ENCODE measurements at regions not wholly inside any gene's neighbourhood (a gene's known extent, or its start where the extent isn't known, plus 50 kb on each side); places are given as distances from the start of the nearest gene placed in this dataset.
"Not testable (repeated sequence)": the region's sequence is repeated elsewhere in the genome, so short reads cannot be mapped to it uniquely, and the experiment has no call there.

DNA sequence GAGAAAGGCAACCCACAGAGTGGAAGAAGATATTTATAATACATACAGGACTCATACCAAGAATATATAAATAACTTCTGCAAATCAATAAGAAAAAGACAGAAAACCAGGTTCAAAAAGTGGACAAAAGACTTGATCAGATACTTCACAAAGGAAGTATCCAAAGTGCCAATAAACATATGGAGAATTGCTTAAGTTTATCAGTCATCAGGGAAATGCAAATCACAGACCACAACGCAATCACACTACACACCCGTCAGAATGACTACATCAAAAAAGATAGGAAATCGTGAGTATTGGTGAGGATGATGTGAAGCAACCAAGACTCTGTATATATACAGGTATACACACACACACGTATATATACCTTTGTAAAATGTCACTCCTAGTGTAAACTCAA lies 180.6 kb downstream of the FAM43A start:
- DNase-seq (ENCODE audit: low read depth), result no peak

DNA sequence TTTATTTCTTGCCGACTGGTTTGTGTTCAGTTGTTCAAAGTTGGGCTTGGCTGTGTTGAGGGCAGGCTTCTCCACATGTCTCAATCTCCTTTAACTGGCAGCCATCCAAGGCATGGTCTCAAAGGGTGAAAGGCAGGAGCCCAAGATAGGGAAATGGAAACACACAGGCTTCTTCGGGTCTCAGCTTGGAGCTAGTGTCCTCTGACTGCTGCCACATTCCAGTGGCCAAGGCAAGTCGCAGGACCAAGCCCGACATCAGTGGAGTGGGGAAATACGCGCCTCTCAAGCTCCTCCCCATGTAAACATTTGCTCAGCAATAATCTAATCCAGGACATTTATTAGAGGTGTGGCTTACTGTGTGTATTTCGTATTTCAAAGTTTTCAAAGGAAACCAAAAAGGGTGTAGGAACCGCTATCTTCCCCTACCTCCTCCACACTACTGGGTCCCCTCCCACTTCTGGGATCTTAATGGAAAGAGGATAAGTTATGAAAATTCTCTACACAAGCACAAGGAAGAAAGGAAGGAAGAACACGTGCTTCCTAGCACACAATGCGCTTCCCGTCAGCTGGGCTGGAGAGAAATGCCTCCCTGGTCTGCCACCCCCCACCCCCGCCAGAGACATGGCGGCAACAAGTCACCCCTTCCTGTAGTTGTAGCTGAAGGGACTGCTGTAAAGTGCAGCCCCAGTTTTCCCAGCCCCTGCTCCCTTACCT lies 181.7 kb downstream of the FAM43A start:
- DNase-seq (ENCODE audit: low read depth), result no peak

DNA sequence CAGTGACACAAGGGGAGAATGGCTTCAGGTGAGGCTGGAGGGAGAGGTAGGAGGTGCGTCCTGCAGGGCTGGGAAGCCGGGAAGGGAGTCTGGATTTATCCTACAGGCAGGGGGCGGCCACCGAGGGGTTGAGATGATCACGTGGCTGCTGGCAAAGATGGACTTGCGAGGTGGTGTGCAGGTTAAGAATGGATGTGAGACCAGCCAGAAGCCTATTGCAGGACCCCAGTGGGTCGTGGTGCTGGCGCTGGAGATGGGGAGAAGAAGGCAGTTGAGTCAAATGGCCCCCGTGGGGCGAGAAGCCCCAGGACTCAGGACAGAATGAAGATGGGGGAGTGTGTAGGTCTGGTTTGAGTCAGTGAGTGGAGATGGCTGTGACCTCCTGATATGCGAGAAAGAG lies 183.1 kb downstream of the FAM43A start:
- no peak for DNase-seq (ENCODE audit: low read depth)

DNA sequence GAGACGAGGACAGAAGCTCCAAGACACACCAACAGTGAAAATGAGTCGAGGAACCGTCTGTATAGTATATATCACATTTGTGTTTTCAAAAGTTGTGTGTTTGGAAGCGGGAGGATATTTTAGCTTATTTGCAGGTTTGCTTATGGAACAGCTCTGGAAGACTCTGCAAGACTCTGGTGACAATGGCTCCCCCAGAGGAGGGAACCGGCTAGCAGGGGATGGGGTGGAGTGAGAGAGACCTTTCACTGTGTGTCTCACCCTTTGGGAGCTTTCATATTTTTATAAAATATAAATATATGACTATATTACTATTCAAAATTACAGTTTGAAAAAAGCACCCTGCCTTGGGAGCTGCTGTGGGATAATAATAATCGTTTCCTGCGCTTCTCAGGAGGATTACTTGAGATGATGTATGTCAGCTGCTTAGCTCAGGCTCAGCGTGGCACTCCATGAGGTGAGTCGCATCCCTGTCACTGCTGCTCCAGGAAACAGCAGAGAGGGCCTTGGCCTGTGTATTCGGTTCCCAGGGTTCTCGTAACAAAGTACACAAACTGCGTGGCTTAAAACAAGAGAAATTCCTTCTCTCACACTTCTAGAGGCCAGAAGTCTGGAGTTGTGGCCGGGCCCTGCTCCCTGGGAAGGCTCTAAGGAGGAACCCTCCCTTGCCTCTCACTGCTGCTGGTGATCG lies 183.9 kb downstream of the FAM43A start:
- peak; percentile 39 for DNase-seq (ENCODE audit: low read depth)

DNA sequence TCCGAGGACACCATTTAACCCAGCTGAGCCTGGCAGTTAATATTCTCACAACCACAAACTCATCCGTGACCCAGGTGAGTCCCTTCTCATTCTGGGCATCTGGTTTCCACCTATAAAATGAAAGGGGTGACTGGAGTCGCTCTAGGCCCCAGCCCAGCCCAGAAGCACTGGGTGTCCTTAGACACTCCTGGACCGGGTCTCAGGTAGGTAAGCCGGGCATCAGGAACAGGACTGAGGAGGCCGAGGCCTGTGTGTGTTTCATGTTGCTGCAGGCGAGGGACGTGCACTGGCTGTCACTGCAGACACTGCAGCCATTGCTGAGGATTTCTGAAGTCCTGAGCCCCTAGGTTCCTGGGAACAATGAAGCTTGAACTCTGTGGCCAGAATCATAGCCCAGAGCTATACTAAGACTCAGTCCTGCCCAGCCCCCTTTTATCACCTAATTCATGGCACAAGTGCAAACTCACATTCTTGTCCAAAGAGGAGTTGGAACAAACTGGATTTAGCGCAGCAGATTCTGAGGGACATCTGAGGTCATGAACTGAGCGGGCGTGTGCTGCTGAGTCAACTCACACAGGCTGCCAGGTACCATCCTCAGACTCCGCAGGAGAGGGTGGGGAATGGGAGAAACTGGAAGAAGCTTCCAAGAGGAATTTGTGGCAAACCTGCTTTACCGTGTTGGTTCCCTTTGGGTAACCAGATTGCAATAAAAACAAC lies 184.9 kb downstream of the FAM43A start:
- DNase-seq (ENCODE audit: low read depth), result no peak

DNA sequence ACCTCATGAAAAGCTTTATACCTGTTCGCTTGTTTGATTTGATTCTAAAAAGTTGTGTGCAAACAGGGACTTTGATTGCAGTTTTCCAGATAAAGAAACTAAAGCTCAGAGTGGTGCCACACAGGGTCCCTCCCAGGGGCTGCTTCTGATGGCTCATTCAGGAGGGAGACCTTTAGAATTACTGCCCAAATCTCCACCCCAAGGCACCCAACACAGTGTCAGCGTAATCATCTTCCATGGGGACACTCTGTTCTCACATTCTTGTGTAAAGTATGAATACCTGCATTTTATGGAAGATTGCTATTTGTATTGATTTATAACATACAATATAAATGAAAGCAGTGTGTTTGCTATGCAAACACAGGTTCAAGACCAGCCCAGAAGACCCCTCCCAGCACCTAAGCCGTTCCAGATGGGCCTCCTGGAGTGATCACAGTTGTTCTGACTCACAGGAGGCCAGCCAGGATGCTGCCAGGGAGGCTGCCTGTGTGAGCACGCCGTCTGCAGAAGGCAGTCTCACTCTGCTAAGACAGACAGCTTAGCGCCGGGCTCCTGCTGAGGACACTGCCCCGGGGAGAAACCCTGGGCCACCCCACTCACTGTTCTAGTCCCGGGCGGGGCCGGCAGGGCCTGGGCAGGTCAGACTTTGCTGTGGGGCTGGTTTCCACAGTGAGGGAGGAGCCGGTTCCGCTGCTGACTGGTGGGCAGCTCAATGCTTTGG lies 185.6 kb downstream of the FAM43A start:
- DNase-seq (ENCODE audit: low read depth), result peak; percentile 46

DNA sequence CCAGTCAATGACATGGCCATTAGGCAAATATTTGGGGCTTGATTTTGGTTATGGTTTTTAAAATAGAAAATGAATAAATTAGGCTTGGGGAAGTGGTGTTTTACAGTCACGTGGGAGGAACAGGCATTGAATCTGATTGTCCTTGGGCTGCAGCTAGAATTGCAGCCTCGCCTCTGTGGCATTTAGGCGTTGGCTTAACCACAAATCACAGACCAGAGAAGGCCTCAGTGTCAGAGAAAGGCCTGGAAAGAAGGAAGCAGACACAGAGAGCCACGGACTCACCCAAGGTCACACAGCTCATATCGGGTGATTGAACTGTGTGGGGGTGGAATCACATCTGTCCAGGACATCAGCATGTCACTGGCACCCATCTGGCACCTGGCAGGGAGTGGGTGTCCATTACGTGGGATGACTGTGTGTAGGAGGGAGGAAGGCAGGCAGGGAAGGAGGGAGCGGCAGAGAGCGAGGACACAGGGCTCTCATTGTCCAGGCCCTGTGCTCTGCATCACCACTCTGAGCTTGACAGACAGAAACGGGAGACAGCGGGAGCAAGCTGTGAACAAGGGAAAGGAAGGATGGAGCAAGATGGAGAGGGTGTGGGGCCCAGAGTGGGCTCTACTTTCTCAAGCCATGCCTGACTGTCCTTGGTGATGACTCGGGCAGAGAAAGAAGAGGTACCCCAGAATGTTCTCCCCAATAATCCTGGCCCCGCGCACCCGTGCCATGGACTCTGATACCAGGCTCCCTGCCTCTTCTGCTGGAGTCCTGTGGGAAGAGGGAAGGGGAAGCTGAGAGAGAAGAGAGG lies 186.4 kb downstream of the FAM43A start:
- peak; percentile 36 for DNase-seq (ENCODE audit: low read depth)

DNA sequence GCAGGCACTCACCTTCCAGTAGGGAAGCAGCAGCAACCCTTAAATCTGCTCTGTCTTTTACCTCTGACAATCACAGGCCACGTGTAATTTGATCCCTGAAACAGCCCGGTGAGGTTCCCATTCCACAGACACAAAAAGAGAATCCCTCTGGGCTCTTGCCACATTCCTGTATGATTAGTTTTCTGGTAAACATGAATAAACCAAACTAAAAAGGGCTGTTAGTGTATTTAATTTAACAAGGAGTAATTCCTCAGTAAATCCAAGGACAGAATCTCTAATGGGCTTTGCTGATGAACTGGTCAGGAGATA lies 186.9 kb downstream of the FAM43A start:
- peak; percentile 61 for DNase-seq (ENCODE audit: low read depth)

DNA sequence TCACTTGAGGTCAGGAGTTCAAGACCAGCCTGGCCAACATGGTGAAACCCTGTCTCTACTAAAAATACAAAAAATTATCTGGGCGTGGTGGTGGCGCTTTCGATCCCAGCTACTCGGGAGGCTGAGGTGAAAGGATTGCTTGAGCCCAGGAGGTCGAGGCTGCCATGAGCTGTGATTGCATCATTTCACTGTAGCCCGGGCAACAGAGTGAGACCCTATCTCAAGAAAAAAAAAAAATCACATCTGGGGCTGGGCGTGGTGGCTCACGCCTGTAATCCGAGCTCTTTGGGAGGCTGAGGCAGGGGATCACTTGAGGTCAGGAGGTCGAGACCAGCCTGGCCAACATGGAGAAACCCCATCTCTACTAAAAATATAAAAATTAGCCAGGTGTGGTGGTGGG lies 187.8 kb downstream of the FAM43A start:
- not testable (repeated sequence) for DNase-seq (ENCODE audit: low read depth)

DNA sequence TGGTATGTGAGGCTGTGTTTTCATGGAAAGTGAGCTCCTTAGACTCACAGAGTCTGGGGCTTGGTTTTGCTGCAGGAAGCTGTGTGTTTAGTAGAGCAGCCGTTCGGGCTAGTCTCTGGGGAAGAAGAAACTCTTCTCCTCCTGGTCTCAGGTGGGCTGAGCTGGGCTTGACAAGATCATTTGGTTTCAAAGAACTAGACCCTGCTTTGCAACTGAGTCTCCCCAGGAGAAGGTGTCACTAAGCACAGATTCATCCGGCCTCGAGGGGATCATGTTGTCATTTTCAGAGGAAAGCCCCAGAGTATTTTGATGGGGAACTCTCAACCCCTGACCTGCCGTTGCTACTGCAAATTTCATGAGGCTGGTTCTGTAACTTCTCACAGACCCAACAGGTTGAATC lies 188.5 kb downstream of the FAM43A start:
- no peak for DNase-seq (ENCODE audit: low read depth)

DNA sequence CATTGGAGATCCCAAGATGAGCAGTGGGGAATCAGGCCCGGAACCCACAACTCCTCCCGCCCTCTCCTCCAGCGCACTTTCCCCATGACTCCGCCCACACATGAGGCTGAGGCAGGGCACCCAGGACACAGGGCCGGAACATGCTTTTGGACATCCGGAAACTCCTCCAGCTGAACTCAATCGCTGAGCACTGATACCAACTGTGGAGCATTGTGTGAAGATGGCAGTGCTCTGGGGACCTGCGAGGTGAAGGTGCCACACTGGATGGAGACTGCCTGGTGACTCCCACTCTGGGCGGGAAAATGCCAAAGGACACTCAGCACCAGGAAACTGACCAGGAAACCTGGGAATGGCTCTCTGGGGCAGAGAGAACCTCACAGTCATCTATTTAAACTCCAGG lies 189.1 kb downstream of the FAM43A start:
- DNase-seq (ENCODE audit: low read depth), result no peak

DNA sequence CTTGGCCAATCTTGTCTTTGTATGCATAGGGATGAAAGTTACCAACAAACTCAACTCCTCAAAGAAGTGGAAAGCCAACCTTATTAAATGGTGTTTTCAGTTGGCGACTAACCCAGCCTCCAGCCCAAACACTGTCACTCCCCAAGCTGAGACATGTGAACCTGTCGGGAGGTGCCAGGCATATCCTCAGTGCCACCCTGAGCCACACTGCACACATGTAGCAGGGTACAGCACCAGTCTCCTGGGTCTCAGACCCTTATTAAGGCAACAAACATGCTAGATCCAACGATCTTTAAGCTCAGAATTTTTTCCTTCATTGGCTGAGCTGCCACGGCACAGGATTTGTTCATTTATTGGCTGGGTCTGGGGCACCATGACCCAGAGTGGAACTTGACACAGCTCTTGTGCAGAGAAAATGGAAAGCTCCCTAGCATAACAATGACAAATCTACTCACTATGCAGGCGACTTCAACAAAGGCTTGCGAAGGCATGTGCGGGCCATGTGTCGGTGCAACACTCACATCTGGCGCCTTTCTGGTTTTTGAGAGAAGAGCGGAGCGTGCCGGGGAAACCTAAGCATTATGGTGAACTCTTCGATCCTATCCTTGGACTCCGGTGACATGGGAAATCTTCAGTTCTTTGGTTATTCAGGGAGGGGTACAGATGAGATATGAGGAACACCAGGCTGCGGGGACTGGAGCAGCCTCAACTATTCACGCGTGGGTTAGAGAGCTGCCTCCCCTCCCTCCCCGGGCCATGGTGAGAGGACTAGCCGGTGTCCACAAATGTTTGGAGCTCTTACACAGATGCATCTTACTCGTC lies 190.1 kb downstream of the FAM43A start:
- no peak for DNase-seq (ENCODE audit: low read depth)

DNA sequence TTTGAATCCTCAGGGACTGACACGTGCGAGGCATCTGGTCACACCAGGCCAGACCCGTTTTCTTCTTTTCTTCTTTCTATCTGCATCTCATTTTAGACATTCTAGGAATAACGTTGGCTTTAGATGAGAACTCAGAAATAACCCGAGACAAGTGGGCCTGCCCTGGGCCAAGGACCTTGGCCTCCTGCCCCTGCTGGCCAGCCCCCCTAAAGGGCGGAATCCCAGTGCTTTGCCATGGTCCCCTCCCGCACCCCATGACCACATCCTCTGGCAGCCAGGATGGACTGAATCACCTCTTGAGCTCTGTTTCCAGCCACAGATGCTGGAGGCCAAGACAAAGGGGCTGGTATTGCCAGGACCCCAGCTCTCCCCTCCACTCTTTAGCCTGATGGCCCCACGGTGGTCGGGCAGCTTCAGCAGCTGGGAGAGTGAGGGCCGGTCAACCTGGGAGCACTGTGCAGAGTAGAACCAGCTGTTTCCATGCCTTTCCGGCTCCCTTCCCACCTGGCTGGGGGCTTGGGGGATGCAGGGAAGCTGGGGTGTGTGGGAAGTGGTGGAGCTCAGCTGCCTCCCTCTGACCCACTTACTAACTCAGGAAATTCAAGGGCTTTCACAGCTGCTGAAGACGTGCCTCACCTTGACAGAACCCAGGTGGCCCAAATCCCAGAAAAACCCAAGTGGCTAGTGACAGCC lies 190.9 kb downstream of the FAM43A start:
- no peak for DNase-seq (ENCODE audit: low read depth)

DNA sequence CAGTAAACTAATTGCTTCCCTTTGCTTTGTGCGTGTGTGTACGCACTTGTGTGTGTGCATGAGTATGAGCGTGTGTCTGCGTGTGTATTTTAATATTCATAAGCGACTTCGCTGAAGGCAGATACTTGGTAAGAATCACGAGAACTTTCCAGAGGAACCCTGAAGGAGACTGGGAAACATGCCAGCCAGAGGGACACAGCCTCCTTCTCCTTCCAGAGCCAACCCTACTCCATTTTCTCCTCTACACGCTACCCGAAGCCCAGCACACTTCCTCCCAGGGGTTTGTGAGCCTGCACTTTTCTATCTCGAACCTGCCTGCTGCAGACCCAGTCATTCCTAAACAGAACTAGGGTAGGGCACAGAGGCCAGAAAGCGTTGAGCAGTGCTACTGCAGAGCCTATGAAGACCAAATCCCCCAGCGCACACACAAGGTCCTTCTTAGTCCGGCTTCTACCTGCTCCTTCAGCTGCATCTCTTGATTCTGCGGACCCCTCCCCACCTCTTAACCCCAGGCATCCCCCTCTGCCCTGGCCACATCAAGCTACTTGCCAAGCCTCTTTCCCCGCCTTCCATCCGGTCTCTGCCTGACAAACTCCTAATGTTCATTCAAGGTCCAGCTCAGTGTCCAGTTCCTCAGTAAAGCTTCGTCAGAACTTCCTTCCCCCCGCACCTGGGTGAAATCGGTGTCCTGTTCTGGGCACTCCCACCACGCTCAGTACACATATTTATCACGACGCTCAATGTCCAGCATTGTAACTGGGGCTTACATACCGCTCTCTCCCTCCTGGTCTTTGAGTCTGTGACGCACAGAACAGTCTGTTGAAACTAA lies 191.8 kb downstream of the FAM43A start:
- no peak for DNase-seq (ENCODE audit: low read depth)

DNA sequence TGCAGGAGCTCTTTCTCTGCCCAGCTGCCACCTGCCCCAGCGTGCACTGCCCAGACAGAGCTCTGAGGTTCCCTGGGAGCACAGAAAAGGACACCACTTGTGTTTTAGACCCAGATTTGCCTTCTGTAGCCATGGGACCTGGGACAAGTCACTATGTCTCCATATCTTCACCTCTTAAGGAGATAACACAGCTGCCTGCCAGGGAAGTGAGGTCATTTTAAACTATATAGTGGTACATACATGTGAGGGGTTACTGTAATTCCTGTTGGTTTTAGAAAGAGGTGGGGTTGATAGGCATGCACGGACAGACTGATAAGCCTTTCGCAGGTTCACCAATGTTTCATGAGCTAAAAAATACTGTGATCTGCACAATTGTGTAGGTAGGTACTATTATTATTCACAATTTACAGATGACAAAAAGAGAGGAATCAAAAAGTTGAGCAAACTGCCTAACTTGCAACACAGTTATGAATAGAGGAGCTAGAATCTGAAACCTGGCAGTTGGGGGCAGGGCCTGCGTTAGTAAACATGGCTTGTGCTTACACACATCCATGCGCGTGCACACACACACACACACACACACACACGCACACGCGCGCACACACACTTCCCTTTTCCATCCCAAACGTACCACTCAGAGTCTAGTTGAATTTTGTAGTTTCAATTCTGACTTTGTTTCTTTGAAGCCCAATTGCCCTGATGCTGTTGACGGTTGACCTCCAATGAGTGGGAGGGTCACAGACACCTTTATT lies 193.6 kb downstream of the FAM43A start:
- no peak for DNase-seq (ENCODE audit: low read depth)

DNA sequence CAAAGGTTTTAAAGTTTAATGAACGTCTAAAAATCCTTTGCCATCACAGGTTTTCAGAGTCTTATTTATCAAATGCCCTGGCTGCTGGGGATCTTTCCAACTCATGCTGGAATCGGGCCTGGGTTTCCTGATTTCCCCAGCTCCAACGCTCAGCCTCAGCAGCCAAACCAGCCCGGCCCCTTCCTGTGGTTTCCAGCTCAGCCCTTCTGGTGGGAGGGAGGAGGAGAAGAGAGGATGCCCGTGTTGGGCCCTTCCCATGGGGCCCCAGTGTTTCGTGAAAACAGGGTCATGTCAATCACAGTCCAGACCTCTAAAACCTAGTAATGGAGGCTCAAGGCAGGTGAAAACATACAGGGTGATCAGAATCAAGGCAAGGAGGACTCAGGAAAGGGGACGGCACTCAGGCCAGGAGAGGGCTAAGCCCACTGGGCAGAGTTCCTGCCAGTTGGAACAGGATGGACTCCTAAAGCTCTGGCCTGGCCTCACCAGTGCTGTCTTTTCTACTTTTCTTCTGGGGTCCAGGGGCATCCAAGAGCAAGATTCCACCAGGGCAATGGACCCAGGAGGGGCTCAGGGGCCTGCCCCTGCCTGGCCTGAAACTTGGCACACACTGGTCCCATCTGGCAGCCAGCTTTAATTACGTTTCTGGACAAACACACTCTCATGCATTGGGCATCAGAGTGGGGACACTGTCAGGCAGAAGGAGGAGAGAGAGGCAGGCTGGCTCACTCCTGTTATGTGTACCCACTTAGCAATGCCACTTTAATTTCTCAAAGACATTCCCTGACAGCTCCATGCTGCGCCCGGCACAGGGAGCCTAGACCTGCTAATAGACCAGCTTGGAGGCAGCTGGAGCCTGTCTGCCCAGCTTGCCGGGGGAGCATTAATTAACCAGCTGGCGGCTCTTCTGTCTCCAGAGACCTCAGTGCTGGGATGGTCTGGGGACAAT lies 194.6 kb downstream of the FAM43A start:
- DNase-seq (ENCODE audit: low read depth), result no peak
